ENCODE measurements at regions not wholly inside any gene's neighbourhood (a gene's known extent, or its start where the extent isn't known, plus 50 kb on each side); places are given as distances from the start of the nearest gene placed in this dataset.

DNA sequence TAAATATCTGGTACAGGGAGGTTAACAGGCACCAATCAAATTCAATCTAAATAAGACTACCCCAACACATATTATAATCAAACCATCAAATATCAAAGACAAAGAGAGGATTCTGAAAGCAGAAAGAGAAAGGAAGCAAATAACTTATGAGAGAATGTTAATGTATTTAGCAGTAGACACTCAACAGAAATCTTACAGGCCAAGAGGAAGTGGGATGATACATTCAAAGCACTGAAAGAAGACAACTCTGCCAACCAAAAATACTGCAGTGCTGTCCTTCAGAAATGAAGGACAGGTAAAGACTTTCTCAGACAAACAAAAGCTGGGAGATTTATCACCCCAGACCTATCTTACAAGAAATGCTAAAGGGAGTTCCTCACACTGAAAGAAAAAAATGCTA is 95.9 kb upstream of the PTHLH start:
- TF ChIP-seq EZH2 (IDR thresholded peaks at IDR 0.05): no peak
- TF ChIP-seq, protein P1, sequence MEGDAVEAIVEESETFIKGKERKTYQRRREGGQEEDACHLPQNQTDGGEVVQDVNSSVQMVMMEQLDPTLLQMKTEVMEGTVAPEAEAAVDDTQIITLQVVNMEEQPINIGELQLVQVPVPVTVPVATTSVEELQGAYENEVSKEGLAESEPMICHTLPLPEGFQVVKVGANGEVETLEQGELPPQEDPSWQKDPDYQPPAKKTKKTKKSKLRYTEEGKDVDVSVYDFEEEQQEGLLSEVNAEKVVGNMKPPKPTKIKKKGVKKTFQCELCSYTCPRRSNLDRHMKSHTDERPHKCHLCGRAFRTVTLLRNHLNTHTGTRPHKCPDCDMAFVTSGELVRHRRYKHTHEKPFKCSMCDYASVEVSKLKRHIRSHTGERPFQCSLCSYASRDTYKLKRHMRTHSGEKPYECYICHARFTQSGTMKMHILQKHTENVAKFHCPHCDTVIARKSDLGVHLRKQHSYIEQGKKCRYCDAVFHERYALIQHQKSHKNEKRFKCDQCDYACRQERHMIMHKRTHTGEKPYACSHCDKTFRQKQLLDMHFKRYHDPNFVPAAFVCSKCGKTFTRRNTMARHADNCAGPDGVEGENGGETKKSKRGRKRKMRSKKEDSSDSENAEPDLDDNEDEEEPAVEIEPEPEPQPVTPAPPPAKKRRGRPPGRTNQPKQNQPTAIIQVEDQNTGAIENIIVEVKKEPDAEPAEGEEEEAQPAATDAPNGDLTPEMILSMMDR (IDR thresholded peaks at IDR 0.05): no peak
